ENCODE measurements at regions not wholly inside any gene's neighbourhood (a gene's known extent, or its start where the extent isn't known, plus 50 kb on each side); places are given as distances from the start of the nearest gene placed in this dataset.

DNA sequence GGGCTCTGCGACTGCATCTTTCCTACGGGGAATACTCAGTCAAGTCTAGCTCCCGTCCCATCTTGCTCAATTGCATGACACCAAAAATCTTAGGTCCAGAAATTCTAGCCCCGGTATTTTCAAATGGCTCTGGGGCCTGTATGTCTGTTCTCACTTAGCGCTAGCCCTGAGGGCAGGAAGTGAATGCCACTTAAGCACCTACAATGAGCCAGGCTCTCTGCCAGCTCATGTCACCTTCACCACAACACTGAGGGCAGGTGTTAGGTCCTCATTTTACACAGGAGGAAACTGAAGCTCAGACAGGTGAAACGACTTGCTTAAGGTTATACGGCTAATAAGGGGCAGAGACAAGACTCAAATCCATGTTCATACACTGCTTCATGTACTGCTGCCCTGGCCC, 282.8 kb downstream of the PPP1R2C start:
- TF ChIP-seq CTCF (conservative IDR thresholded peaks at IDR 0.05; ENCODE audit: low read length), result no peak
- no peak for TF ChIP-seq EZH2phosphoT487 (IDR thresholded peaks at IDR 0.05; ENCODE audit: borderline replicate concordance)

Measured in Loucy (cell line).